Neural progenitor cell (in vitro differentiated cells): ENCODE measurements at regions not wholly inside any gene's neighbourhood (a gene's known extent, or its start where the extent isn't known, plus 50 kb on each side); places are given as distances from the start of the nearest gene placed in this dataset.
A peak's percentile ranks its signal among the peaks of the same experiment; 100 is the strongest.

Source experiments
- DNase-seq: peaks from one replicate; pipeline ENCODE4 v3.0.0-alpha.2; 2016; ENCODE audit warnings: low spot score
- H2AFZ ChIP-seq: fragments of 200-600 bp; sonication (generic); replicated peaks from 2 replicates; pipeline ENCODE4 v1.6.1; 2016; ENCODE audit warnings: antibody characterized with exemption
- H3F3A ChIP-seq: fragments of 200-600 bp; sonication (generic); 2 replicates; pipeline ENCODE4 v1.6.1; 2016; ENCODE audit warnings: antibody characterized with exemption, low read depth
- H3K27ac ChIP-seq: fragments of 200-600 bp; sonication (generic); 2 replicates; pipeline ENCODE4 v1.5.1; 2016; ENCODE audit warnings: mild to moderate bottlenecking
- H3K27me3 ChIP-seq: fragments of 200-600 bp; sonication (generic); 2 replicates; pipeline ENCODE4 v1.6.1; 2016; ENCODE audit warnings: mild to moderate bottlenecking, moderate library complexity
- H3K36me3 ChIP-seq: fragments of 200-600 bp; sonication (generic); 2 replicates; pipeline ENCODE4 v1.5.1; 2016
- H3K4me1 ChIP-seq: fragments of 200-600 bp; sonication (generic); 2 replicates; pipeline ENCODE4 v1.6.1; 2016; ENCODE audit warnings: mixed run types
- H3K4me2 ChIP-seq: fragments of 200-600 bp; sonication (generic); 2 replicates; pipeline ENCODE4 v1.6.1; 2016
- H3K4me3 ChIP-seq: fragments of 200-600 bp; sonication (generic); 2 replicates; pipeline ENCODE4 v1.5.1; 2016
- H3K79me2 ChIP-seq: fragments of 200-600 bp; sonication (generic); 2 replicates; pipeline ENCODE4 v1.6.1; 2016; ENCODE audit warnings: low read depth
- H3K9ac ChIP-seq: fragments of 200-600 bp; sonication (generic); 2 replicates; pipeline ENCODE4 v1.6.1; 2016
- H3K9me3 ChIP-seq: fragments of 200-600 bp; sonication (generic); 2 replicates; pipeline ENCODE4 v1.5.1; 2016; ENCODE audit warnings: low read depth
- H4K20me1 ChIP-seq: fragments of 200-600 bp; sonication (generic); 2 replicates; pipeline ENCODE4 v1.6.1; 2016; ENCODE audit warnings: low read depth
- H3K27ac Mint-ChIP-seq: 3 replicates; pipeline ENCODE4 v1.8.0; 2021; ENCODE audit warnings: mixed read lengths
- H3K27me3 Mint-ChIP-seq: 2 replicates; pipeline ENCODE4 v1.8.0; 2022; ENCODE audit warnings: low read depth, mild to moderate bottlenecking, inconsistent platforms, moderate library complexity, mixed read lengths; ENCODE audit not compliant: insufficient read depth
- H3K36me3 Mint-ChIP-seq: 3 replicates; pipeline ENCODE4 v1.8.0; 2021; ENCODE audit warnings: mixed read lengths
- H3K4me1 Mint-ChIP-seq: 3 replicates; pipeline ENCODE4 v1.8.0; 2021; ENCODE audit warnings: mixed read lengths
- H3K4me3 Mint-ChIP-seq: 3 replicates; pipeline ENCODE4 v1.8.0; 2021; ENCODE audit warnings: mild to moderate bottlenecking, moderate library complexity, mixed read lengths
- H3K9me3 Mint-ChIP-seq: 3 replicates; pipeline ENCODE4 v1.8.0; 2020; ENCODE audit warnings: mixed read lengths
- CTCF ChIP-seq: fragments of 200-600 bp; sonication (generic); IDR thresholded peaks from 2 replicates; pipeline ENCODE4 v1.5.1; 2017; ENCODE audit warnings: antibody characterized with exemption, mild to moderate bottlenecking
- EZH2 ChIP-seq: fragments of 200-600 bp; sonication (generic); IDR thresholded peaks from 2 replicates; pipeline ENCODE4 v1.6.1; 2017; ENCODE audit warnings: antibody characterized with exemption, mild to moderate bottlenecking, moderate library complexity
- EZH2phosphoT487 ChIP-seq: fragments of 200-600 bp; sonication (generic); IDR thresholded peaks from 2 replicates; pipeline ENCODE4 v1.6.1; 2017; ENCODE audit warnings: antibody characterized with exemption

- Histone ChIP-seq H3K27ac (no peak overlapping the region), H3K27me3 (no peaks in the 10 kb centered on the region), H3K4me3 (no peak overlapping the region), H3K4me1 (no peaks in the 10 kb centered on the region), H3K9me3 (no peaks in the 10 kb centered on the region), H3K79me2 (no peaks in the 10 kb centered on the region), H3K9ac (no peak overlapping the region), H2AFZ (no peak overlapping the region), H3K4me2 (no peak overlapping the region), H3K36me3 (no peaks in the 10 kb centered on the region), H4K20me1 (no peaks in the 10 kb centered on the region), H3F3A (no peaks in the 10 kb centered on the region)
- H3K4me3 Mint-ChIP-seq = no peak overlapping the region
- no peaks in the 10 kb centered on the region for H3K9me3 Mint-ChIP-seq
- H3K36me3 Mint-ChIP-seq = no peaks in the 10 kb centered on the region
- TF ChIP-seq EZH2 = no peak
- TF ChIP-seq EZH2phosphoT487 = no peak
- no peak for TF ChIP-seq CTCF
- no peak overlapping the region for H3K27ac Mint-ChIP-seq
- no peaks in the 10 kb centered on the region for H3K27me3 Mint-ChIP-seq
- DNase-seq = no peak
- H3K4me1 Mint-ChIP-seq = peaks cover 9% of the 10 kb centered on the region
Observed at GRCh38 chr14:46488374-46488773, 163.2 kb downstream of the RPL10L start.

GRCh38 chr14:46487582-46488350 is 163.8 kb downstream of the RPL10L start:
- Mint-ChIP-seq H3K36me3 (no peaks in the 10 kb centered on the region), H3K4me1 (peaks cover 9% of the 10 kb centered on the region), H3K4me3 (no peak overlapping the region), H3K9me3 (no peaks in the 10 kb centered on the region), H3K27ac (no peak overlapping the region), H3K27me3 (no peaks in the 10 kb centered on the region)
- H3K4me3 ChIP-seq = no peak overlapping the region
- no peak for DNase-seq
- no peaks in the 10 kb centered on the region for H3K27me3 ChIP-seq
- H3K27ac ChIP-seq = no peak overlapping the region
- H3K79me2 ChIP-seq = no peaks in the 10 kb centered on the region
- no peaks in the 10 kb centered on the region for H3K4me1 ChIP-seq
- no peaks in the 10 kb centered on the region for H4K20me1 ChIP-seq
- H3K36me3 ChIP-seq = no peaks in the 10 kb centered on the region
- H3K9me3 ChIP-seq = no peaks in the 10 kb centered on the region
- H3K9ac ChIP-seq = no peak overlapping the region
- peak overlapping the region; percentile 6 for H2AFZ ChIP-seq
- TF ChIP-seq EZH2 (no peak), CTCF (no peak), EZH2phosphoT487 (no peak)
- no peak overlapping the region for H3K4me2 ChIP-seq
- H3F3A ChIP-seq = no peaks in the 10 kb centered on the region

- Histone ChIP-seq H3K9ac (no peak overlapping the region), H3K79me2 (no peaks in the 10 kb centered on the region), H3K9me3 (peaks cover 4% of the 10 kb centered on the region), H3K27ac (no peak overlapping the region), H4K20me1 (no peaks in the 10 kb centered on the region), H3K27me3 (no peaks in the 10 kb centered on the region), H3F3A (no peaks in the 10 kb centered on the region), H3K4me2 (no peak overlapping the region), H3K4me3 (no peak overlapping the region), H3K36me3 (no peaks in the 10 kb centered on the region), H3K4me1 (no peaks in the 10 kb centered on the region), H2AFZ (no peak overlapping the region)
- DNase-seq = no peak
- H3K36me3 Mint-ChIP-seq = no peaks in the 10 kb centered on the region
- H3K9me3 Mint-ChIP-seq = no peaks in the 10 kb centered on the region
- no peak for TF ChIP-seq EZH2
- TF ChIP-seq CTCF = no peak
- no peak for TF ChIP-seq EZH2phosphoT487
- peaks cover under 1% of the 10 kb centered on the region for H3K4me1 Mint-ChIP-seq
- no peaks in the 10 kb centered on the region for H3K27me3 Mint-ChIP-seq
- H3K27ac Mint-ChIP-seq = no peak overlapping the region
- no peak overlapping the region for H3K4me3 Mint-ChIP-seq
Observed at GRCh38 chr14:46482200-46482599, 169.4 kb downstream of the RPL10L start.
